SK-N-SH (cell line): ENCODE measurements at regions not wholly inside any gene's neighbourhood (a gene's known extent, or its start where the extent isn't known, plus 50 kb on each side); places are given as distances from the start of the nearest gene placed in this dataset.

Experiments used
- CTCF ChIA-PET: fragments of 300-600, 350-600 bp; formaldehyde crosslinking; extraction: SDS; loops from one replicate; lab custom pipeline; 2021; lab: Yijun Ruan, JAX
- POLR2A ChIA-PET: fragments of 350-600 bp; sonication (Branson Sonifier 250); formaldehyde crosslinking; extraction: SDS; loops from one replicate; lab custom pipeline; 2020; ENCODE audit warnings: antibody characterized with exemption, inconsistent platforms; lab: Yijun Ruan, JAX
- DNase-seq: peaks from one replicate; pipeline ENCODE4 v3.0.0; 2012
- H2AFZ ChIP-seq: fragments of 200-600 bp; sonication (generic); 2 replicates; pipeline ENCODE4 v1.8.1; 2016; ENCODE audit warnings: antibody characterized with exemption, mild to moderate bottlenecking, low read depth
- H3F3A ChIP-seq: fragments of 200-600 bp; sonication (generic); replicated peaks from 2 replicates; pipeline ENCODE3; 2016; ENCODE audit warnings: antibody characterized with exemption, mild to moderate bottlenecking; ENCODE audit not compliant: insufficient read depth
- H3K27ac ChIP-seq, 2 experiments: fragments of 200-500 bp in 1 of 2; fragments of 200-600 bp in 1 of 2; sonication (Bioruptor generic) in 1 of 2; sonication (generic), shearing (Covaris generic) in 1 of 2; 2 replicates each; pipeline versions ENCODE4 v1.5.1 to v1.6.1; 2014 to 2016; ENCODE audit warnings: low read depth in 2 of 2, inconsistent platforms in 1 of 2, low read length in 1 of 2, mild to moderate bottlenecking in 1 of 2, mixed read lengths in 1 of 2
- H3K27me3 ChIP-seq: fragments of 200-600 bp; sonication (generic), shearing (Covaris generic); 2 replicates; pipeline ENCODE4 v1.6.1; 2016; ENCODE audit warnings: mixed run types; ENCODE audit not compliant: insufficient read depth
- H3K36me3 ChIP-seq, 2 experiments: fragments of 200-500 bp in 1 of 2; fragments of 200-600 bp in 1 of 2; sonication (Bioruptor generic) in 1 of 2; sonication (generic) in 1 of 2; replicated peaks in 1 of 2; 2 replicates each; pipeline versions ENCODE3 to v1.5.1; 2014 to 2016; ENCODE audit warnings: low read length in 1 of 2, mild to moderate bottlenecking in 1 of 2; ENCODE audit not compliant: insufficient read depth in 2 of 2, control insufficient read depth in 1 of 2
- H3K4me1 ChIP-seq, 2 experiments: fragments of 200-500 bp in 1 of 2; fragments of 200-600 bp in 1 of 2; sonication (Bioruptor generic) in 1 of 2; sonication (generic), shearing (Covaris generic) in 1 of 2; 2 replicates each; pipeline versions ENCODE4 v1.5.1 to v1.6.1; 2014 to 2016; ENCODE audit warnings: low read depth in 1 of 2, low read length in 1 of 2, mixed run types in 1 of 2; ENCODE audit not compliant: insufficient read depth in 2 of 2, control insufficient read depth in 1 of 2
- H3K4me2 ChIP-seq: fragments of 200-600 bp; sonication (generic), shearing (Covaris generic); 2 replicates; pipeline ENCODE4 v1.6.1; 2017; ENCODE audit warnings: mixed run types
- H3K4me3 ChIP-seq, 2 experiments: fragments of 200-500 bp in 1 of 2; fragments of 200-600 bp in 1 of 2; sonication (Bioruptor generic) in 1 of 2; sonication (generic), shearing (Covaris generic) in 1 of 2; 2 replicates each; pipeline versions ENCODE4 v1.5.1 to v1.8.1; 2014 to 2016; ENCODE audit warnings: low read depth in 2 of 2, inconsistent platforms in 1 of 2, low read length in 1 of 2, mild to moderate bottlenecking in 1 of 2, mixed read lengths in 1 of 2, moderate library complexity in 1 of 2
- H3K79me2 ChIP-seq: fragments of 200-600 bp; sonication (generic); 2 replicates; pipeline ENCODE4 v1.8.1; 2017; ENCODE audit warnings: mild to moderate bottlenecking; ENCODE audit not compliant: insufficient read depth
- H3K9ac ChIP-seq: fragments of 200-600 bp; sonication (generic); 2 replicates; pipeline ENCODE4 v1.6.1; 2017; ENCODE audit warnings: mixed run types
- H3K9me2 ChIP-seq: fragments of 200-600 bp; sonication (generic); 2 replicates; pipeline ENCODE4 v1.6.1; 2017; ENCODE audit warnings: mixed run types
- H3K9me3 ChIP-seq: fragments of 200-600 bp; sonication (generic); 2 replicates; pipeline ENCODE4 v1.6.1; 2017; ENCODE audit warnings: mixed run types, mild to moderate bottlenecking, moderate library complexity
- H4K20me1 ChIP-seq: fragments of 200-600 bp; sonication (generic); 2 replicates; pipeline ENCODE4 v1.6.1; 2017; ENCODE audit warnings: mild to moderate bottlenecking, mixed run types; ENCODE audit not compliant: insufficient read depth
- CTCF ChIP-seq: fragments of 200-600 bp; sonication (generic); IDR thresholded peaks from 2 replicates; pipeline ENCODE4 v1.6.1; 2017; ENCODE audit warnings: antibody characterized with exemption, mild to moderate bottlenecking, moderate library complexity
- ELF1 ChIP-seq: IDR thresholded peaks from 2 replicates; pipeline ENCODE4 v1.4.0; 2012
- FOXM1 ChIP-seq: IDR thresholded peaks from 2 replicates; pipeline ENCODE4 v1.4.0; 2012; ENCODE audit warnings: low read depth, mild to moderate bottlenecking
- GABPA ChIP-seq: IDR thresholded peaks from 2 replicates; pipeline ENCODE4 v1.4.0; 2012; ENCODE audit warnings: low read depth, mild to moderate bottlenecking
- GATA2 ChIP-seq: sonication (generic); formaldehyde crosslinking; IDR thresholded peaks from 2 replicates; pipeline ENCODE4 v1.5.0; 2020; ENCODE audit warnings: mild to moderate bottlenecking, missing genetic modification reagents
- IRF3 ChIP-seq: fragments of 150-350 bp; IDR thresholded peaks from 2 replicates; pipeline ENCODE4 v1.6.1; 2016; ENCODE audit warnings: mild to moderate bottlenecking, low read depth, low read length
- JUND ChIP-seq: IDR thresholded peaks from 2 replicates; pipeline ENCODE4 v1.4.0; 2012
- MAX ChIP-seq: IDR thresholded peaks from 2 replicates; pipeline ENCODE4 v1.4.0; 2012; ENCODE audit warnings: low read depth
- NRF1 ChIP-seq: IDR thresholded peaks from 2 replicates; pipeline ENCODE4 v1.6.1; 2012; ENCODE audit warnings: low read depth, mild to moderate bottlenecking, low read length
- RXRA ChIP-seq: IDR thresholded peaks from 2 replicates; pipeline ENCODE4 v1.4.0; 2012; ENCODE audit warnings: low read depth, mild to moderate bottlenecking, borderline replicate concordance
- SMC3 ChIP-seq: IDR thresholded peaks from 2 replicates; pipeline ENCODE4 v1.6.1; 2012; ENCODE audit warnings: low read depth, low read length, improper control_type of control experiment
- TCF12 ChIP-seq: IDR thresholded peaks from 2 replicates; pipeline ENCODE4 v1.4.0; 2012
- TEAD4 ChIP-seq: IDR thresholded peaks from 2 replicates; pipeline ENCODE4 v1.4.0; 2012; ENCODE audit warnings: mild to moderate bottlenecking, borderline replicate concordance; ENCODE audit not compliant: insufficient read depth
- USF1 ChIP-seq: IDR thresholded peaks from 2 replicates; pipeline ENCODE4 v1.4.0; 2012; ENCODE audit warnings: low read depth, borderline replicate concordance
- USF2 ChIP-seq: fragments of 150-350 bp; IDR thresholded peaks from 2 replicates; pipeline ENCODE4 v1.6.1; 2017; ENCODE audit warnings: antibody characterized with exemption, low read length, low read depth, borderline replicate concordance
- WGBS: methylation state at CpG from one replicate; pipeline ENCODE4 v1.1.6; 2017; ENCODE audit warnings: low lambda C conversion rate; 5-methylcytosine and 5-hydroxymethylcytosine counted together

GRCh38 chr7:69334701-69335100 is 263.6 kb upstream of the AUTS2 start:
- TF ChIP-seq IRF3 (no peak), GABPA (no peak), USF1 (no peak), CTCF (no peak), SMC3 (no peak), JUND (no peak), FOXM1 (no peak), GATA2 (CRISPR knock-in tag) (no peak), NRF1 (no peak), MAX (no peak), USF2 (no peak), TEAD4 (no peak), ELF1 (no peak), RXRA (no peak), TCF12 (no peak)
- no peak overlapping the region for H3K4me2 ChIP-seq
- H3K9me2 ChIP-seq, result no peaks in the 10 kb centered on the region
- H3K9me3 ChIP-seq, result no peaks in the 10 kb centered on the region
- no peak overlapping the region for H3K4me3 ChIP-seq
- no peaks in the 10 kb centered on the region for H3K36me3 ChIP-seq
- POLR2A ChIA-PET, result interaction anchor here (0.6 kb wide), 1 partner anchor 8 kb away, joined by 5 read pairs; no protein-coding TSS in a partner anchor
- H3K27me3 ChIP-seq, result no peaks in the 10 kb centered on the region
- no peaks in the 10 kb centered on the region for H3F3A ChIP-seq
- CTCF ChIA-PET, result interaction anchor here (0.6 to 1.1 kb wide), 2 partner anchors 22 to 314 kb away, joined by 3 read pairs; no protein-coding TSS in a partner anchor
- no peak for DNase-seq
- H3K4me1 ChIP-seq, result peaks cover 0 to 8% of the 10 kb centered on the region in 2 experiments; a peak in 1 of 4 replicates
- H3K27ac ChIP-seq, result no peak overlapping the region
- H2AFZ ChIP-seq, result no peak overlapping the region
- no peaks in the 10 kb centered on the region for H3K79me2 ChIP-seq
- no peak overlapping the region for H3K9ac ChIP-seq
- H4K20me1 ChIP-seq, result no peaks in the 10 kb centered on the region
- WGBS, result 53% methylated on average over 3 of the region's 3 CpGs
